ENCODE measurements at regions not wholly inside any gene's neighbourhood (a gene's known extent, or its start where the extent isn't known, plus 50 kb on each side); places are given as distances from the start of the nearest gene placed in this dataset.
"Not testable (repeated sequence)": the region's sequence is repeated elsewhere in the genome, so short reads cannot be mapped to it uniquely, and the experiment has no call there.

DNA sequence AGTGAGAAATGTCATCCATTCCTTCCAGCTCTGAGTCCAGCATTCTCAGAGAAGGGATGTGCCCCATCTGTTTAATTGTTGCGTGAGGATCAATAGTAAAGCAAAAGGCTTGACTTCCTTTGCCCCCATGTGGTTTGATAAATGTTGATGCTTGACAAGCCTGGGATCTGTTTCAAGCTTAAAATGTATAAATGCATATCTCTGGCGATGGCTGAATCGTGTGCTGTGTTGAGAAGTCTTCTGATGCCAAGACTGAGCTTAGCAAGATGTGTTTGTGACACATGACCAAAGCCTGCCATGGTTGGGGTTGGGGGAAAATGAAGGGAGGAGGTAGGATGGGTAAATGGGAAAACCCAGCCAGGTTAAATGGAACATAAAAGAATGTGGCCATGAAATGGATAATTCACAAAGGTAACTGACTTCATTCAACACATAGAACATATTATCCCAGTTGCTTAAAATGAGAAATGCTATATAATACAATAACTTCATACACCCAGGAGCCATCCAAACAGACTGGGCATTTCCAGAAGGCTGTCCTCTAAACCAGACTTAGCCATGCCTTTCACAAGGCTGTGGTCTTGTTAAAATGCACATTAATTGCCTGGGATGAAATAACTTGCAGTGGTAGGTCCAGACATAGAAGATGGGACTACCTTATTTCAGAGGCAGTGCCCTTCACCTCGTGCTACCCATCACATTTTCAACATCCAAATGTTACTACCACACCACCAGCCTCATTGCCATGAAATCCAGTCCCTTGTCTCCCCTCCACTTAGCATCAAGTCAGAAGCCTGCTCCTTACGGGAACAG lies 147.3 kb upstream of the PDE1C start:
- DNase-seq (ENCODE audit: low spot score), result no peak
- no peak overlapping the region for H3K27ac ChIP-seq
- H3K4me3 ChIP-seq, result no peak overlapping the region
- TF ChIP-seq, protein P1, sequence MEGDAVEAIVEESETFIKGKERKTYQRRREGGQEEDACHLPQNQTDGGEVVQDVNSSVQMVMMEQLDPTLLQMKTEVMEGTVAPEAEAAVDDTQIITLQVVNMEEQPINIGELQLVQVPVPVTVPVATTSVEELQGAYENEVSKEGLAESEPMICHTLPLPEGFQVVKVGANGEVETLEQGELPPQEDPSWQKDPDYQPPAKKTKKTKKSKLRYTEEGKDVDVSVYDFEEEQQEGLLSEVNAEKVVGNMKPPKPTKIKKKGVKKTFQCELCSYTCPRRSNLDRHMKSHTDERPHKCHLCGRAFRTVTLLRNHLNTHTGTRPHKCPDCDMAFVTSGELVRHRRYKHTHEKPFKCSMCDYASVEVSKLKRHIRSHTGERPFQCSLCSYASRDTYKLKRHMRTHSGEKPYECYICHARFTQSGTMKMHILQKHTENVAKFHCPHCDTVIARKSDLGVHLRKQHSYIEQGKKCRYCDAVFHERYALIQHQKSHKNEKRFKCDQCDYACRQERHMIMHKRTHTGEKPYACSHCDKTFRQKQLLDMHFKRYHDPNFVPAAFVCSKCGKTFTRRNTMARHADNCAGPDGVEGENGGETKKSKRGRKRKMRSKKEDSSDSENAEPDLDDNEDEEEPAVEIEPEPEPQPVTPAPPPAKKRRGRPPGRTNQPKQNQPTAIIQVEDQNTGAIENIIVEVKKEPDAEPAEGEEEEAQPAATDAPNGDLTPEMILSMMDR (IDR thresholded peaks at IDR 0.05), result no peak

DNA sequence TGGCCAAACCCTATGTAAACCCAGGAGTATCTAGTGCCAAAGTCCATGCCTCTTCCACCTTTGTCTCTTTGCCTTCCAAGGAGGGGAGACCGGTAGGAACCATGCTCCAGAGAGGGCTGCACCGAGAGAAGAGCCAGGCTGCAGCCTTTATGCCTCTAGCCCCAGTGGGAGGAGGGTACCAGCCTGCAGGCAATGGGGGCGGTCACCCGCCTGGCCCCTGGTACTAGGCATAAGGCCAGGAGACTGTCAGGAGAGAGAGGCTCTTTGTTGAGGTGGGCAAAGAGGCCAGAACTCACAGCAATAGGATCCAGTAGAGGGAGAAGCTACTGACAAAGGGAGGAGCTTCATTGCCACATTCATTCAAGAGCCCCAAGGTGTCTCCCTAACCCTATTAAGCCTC lies 146.6 kb upstream of the PDE1C start:
- no peak overlapping the region for H3K4me3 ChIP-seq
- TF ChIP-seq, protein P1 (IDR thresholded peaks at IDR 0.05), result no peak
- no peak overlapping the region for H3K27ac ChIP-seq
- peak; percentile 36 for DNase-seq (ENCODE audit: low spot score)

DNA sequence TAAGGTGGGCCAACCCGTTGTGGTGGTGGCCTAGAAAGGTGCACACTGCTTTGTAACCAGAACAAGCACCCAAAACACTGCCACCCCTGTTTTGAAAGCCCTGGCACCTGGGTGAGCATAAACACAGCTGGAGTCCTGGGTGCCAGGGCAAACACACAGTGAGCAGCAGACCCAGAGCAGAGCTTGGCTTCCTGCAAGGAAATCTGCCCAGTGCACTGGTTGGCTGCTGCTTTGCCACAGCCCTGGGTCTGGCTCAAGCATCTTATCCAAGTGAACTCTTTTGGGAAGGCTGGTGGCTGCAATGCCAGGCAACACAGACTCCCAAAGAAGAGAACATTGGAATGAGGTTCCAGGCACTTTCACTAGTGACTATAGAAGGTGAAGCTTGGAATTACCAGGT lies 145.5 kb upstream of the PDE1C start:
- H3K4me3 ChIP-seq, result no peak overlapping the region
- H3K27ac ChIP-seq, result no peak overlapping the region
- DNase-seq (ENCODE audit: low spot score), result peak; percentile 56
- TF ChIP-seq, protein P1 (IDR thresholded peaks at IDR 0.05), result no peak

DNA sequence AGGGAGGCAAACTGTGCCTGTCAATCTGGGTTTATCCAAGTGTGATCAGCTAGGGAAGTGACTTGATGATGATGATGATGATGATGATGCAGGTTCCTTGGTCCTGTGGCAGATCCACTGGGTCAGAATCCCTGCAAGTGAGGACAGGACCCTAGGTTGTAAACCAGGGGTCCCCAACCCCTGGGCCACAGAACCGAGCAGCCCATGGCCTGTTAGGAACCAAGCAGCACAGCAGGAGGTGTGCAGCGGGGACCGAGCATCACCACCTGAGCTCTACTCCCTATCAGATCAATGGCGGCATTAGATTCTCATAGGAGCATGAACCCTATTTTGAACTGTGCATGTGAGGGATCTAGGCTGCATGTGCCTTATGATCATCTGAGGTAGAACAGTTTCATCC lies 144.7 kb upstream of the PDE1C start:
- peak; percentile 31 for DNase-seq (ENCODE audit: low spot score)
- TF ChIP-seq, protein P1 (IDR thresholded peaks at IDR 0.05), result no peak

DNA sequence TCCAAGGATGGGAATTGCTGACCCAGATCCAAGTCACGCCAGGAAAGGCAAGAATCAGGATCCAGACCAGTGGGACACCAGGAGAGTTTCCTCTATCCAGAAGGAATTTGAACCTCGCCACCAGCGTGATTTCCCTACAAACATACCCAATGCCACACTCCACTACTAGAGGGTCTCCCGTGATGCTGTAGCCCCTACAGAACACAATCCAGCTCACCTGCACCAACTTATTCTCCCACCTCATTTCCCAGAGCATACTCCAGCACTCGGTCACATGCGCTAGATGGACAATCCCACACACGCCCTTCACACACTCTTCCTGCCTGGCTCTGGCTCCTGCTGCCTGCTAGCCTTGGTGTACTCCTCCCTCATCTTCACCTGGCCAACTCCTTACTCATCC lies 142.1 kb upstream of the PDE1C start:
- peak; percentile 46 for DNase-seq (ENCODE audit: low spot score)
- Histone ChIP-seq H3K4me3 (no peak overlapping the region), H3K27ac (no peak overlapping the region)
- TF ChIP-seq, protein P1 (IDR thresholded peaks at IDR 0.05), result no peak

More for the DNA sequence above, 144.7 kb upstream of the PDE1C start:
- no peak overlapping the region for H3K4me3 ChIP-seq
- no peak overlapping the region for H3K27ac ChIP-seq

DNA sequence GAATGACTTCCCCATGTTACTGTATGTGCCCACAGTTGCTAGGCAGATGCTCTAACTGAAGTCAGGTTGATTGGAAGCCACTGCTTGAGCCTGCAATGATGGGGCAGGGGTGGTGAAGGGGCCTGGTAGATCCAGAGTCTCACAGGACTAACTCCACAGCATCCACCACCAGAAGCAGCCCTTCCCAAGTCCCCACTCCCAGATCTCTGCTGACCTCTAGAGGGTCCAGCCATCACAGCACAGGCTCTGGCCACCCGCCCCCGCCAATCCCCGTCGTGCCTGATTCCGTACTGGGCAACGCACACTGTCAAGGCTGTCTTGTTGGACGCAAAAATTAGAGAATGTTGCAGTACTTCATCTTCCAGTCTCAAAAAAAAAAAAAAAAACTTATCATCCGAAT lies 136.8 kb upstream of the PDE1C start:
- DNase-seq (ENCODE audit: low spot score), result peak; percentile 43
- H3K4me3 ChIP-seq, result no peak overlapping the region
- no peak overlapping the region for H3K27ac ChIP-seq
- TF ChIP-seq, protein P1 (IDR thresholded peaks at IDR 0.05), result no peak

DNA sequence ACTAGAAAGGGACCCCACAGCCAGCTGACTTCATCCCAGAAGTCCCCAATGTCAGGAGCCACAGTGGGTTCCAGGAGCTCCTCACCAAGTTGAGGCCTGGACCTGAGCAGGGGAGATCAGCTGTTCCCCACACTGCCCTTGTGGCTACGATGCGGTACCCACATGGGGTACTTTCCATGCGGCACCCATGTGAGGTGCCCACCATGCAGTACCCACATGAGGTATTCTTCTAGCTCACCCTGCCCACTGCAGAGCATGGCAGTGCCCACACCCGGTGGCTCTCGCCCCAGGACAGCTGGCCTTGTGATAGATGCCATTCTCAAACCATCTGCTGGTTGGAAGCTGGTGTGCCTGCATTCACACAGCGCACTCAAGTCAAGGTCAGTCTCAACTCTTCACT lies 136.3 kb upstream of the PDE1C start:
- Histone ChIP-seq H3K27ac (no peak overlapping the region), H3K4me3 (no peak overlapping the region)
- TF ChIP-seq, protein P1 (IDR thresholded peaks at IDR 0.05), result no peak
- peak; percentile 50 for DNase-seq (ENCODE audit: low spot score)

DNA sequence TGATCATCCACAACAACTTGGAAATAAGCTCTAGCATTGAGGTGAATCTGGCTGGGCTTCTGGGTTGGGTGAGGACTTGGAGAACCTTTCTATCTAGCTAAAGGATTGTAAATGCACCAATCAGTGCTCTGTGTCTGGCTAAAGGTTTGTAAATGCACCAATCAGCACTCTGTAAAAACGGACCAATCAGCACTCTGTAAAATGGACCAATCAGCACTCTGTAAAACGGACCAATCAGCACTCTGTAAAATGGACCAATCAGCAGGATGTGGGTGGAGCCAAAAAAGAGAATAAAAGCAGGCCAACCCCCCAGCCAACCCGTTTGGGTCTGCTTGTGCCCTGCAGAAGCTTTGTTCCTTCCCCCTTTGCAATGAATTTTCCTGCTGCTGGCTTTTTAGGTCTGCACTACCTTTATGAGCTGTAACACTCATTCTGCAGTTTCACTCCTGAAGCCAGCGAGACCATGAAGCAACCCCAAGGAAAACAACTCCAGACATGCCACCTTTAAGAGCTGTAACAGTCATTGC lies 135.2 kb upstream of the PDE1C start:
- not testable (repeated sequence) for DNase-seq (ENCODE audit: low spot score); H3K4me3 ChIP-seq; H3K27ac ChIP-seq
